ENCODE measurements at regions not wholly inside any gene's neighbourhood (a gene's known extent, or its start where the extent isn't known, plus 50 kb on each side); places are given as distances from the start of the nearest gene placed in this dataset.

DNA sequence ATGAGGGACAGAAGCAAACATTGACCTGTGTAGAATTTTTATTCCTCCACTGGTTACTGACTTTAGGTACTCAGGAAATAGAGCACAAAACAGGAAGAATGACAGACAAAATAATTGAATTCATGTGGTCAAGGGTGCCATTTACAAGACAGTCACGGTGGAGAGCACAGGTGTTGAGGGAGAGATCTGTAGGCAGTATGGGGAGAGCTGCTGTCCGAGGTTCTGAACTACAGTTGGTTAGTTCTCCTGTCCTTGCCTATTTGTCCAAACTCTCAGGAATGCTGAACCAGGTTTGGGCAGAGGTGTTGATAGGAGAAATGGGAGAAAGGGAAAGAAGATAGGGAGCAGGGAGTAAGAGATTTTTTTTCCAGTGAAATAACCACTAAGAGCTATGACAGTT, 178.5 kb upstream of the ZBTB20 start:
- Histone ChIP-seq H3K9me3 (ENCODE audit: low read depth) (no peaks in the 10 kb centered on the region), H3K27me3 (no peaks in the 10 kb centered on the region), H3K4me3 (no peak overlapping the region), H3K4me1 (ENCODE audit: low read depth) (no peaks in the 10 kb centered on the region), H3K27ac (no peak overlapping the region), H3K36me3 (no peaks in the 10 kb centered on the region)
- TF ChIP-seq CTCF (IDR thresholded peaks at IDR 0.05; ENCODE audit: low read depth, low read length): no peak
- peak; percentile 70 to 89 for DNase-seq (ENCODE audit: low read depth in 1 of 2, low spot score in 1 of 2)

DNA sequence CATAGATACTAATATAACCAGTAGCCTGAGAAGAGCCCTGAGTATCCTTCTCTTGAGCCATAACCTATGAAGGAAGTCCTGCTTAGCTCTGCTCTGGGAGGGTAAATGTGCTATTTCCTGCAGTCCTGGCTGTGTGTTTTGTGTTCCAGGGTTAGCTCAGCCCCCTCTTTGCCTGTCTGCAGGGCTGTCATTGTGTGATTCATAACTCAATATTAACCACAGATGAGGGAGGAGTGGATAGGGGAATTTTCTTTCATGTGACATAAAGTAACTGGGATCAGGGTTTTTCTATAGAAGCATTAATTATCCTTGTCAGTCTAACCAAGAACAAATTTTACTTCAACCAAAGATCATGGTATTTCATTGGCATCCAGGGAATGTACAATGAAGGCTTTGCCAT, 183.3 kb upstream of the ZBTB20 start:
- Histone ChIP-seq H3K36me3 (no peaks in the 10 kb centered on the region), H3K9me3 (ENCODE audit: low read depth) (no peaks in the 10 kb centered on the region), H3K4me1 (ENCODE audit: low read depth) (no peaks in the 10 kb centered on the region), H3K4me3 (no peak overlapping the region), H3K27ac (no peak overlapping the region), H3K27me3 (no peaks in the 10 kb centered on the region)
- DNase-seq (ENCODE audit: low read depth in 1 of 2, low spot score in 1 of 2): peak in 1 of 2 donors; percentile 75
- no peak for TF ChIP-seq CTCF (IDR thresholded peaks at IDR 0.05; ENCODE audit: low read depth, low read length)

- no peak for DNase-seq (ENCODE audit: low read depth in 1 of 2, low spot score in 1 of 2)
- no peaks in the 10 kb centered on the region for H3K27me3 ChIP-seq
- H3K4me1 ChIP-seq (ENCODE audit: low read depth): no peaks in the 10 kb centered on the region
- H3K9me3 ChIP-seq (ENCODE audit: low read depth): no peaks in the 10 kb centered on the region
- no peak overlapping the region for H3K27ac ChIP-seq
- no peak for TF ChIP-seq CTCF (IDR thresholded peaks at IDR 0.05; ENCODE audit: low read depth, low read length)
- H3K4me3 ChIP-seq: no peak overlapping the region
- H3K36me3 ChIP-seq: no peaks in the 10 kb centered on the region
Observed at GRCh38 chr3:115332998-115333397, 185.9 kb upstream of the ZBTB20 start.

DNA sequence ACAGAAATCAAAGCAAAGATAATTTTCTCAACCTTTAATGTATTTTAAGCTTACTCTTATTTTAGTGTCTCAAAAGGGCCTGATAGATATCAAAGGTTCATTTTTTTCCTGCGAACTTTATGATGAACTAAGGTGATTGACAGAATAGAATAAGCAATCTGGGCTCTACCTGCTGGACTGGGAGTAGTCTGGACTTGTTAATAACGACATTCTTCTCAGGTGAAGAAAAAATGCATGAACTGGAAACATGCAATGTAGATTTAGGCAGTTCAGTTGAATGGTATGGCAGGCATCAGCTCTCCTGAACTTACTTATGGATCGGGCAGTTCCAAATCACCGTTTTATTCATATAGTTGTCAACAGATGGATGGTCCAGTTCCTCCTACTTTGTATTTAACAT, 189.7 kb upstream of the ZBTB20 start:
- TF ChIP-seq CTCF (IDR thresholded peaks at IDR 0.05; ENCODE audit: low read depth, low read length): no peak
- no peak for DNase-seq (ENCODE audit: low read depth in 1 of 2, low spot score in 1 of 2)
- no peak overlapping the region for H3K27ac ChIP-seq
- H3K9me3 ChIP-seq (ENCODE audit: low read depth): no peaks in the 10 kb centered on the region
- H3K4me3 ChIP-seq: no peak overlapping the region
- H3K36me3 ChIP-seq: no peaks in the 10 kb centered on the region
- no peaks in the 10 kb centered on the region for H3K27me3 ChIP-seq
- H3K4me1 ChIP-seq (ENCODE audit: low read depth): no peaks in the 10 kb centered on the region

DNA sequence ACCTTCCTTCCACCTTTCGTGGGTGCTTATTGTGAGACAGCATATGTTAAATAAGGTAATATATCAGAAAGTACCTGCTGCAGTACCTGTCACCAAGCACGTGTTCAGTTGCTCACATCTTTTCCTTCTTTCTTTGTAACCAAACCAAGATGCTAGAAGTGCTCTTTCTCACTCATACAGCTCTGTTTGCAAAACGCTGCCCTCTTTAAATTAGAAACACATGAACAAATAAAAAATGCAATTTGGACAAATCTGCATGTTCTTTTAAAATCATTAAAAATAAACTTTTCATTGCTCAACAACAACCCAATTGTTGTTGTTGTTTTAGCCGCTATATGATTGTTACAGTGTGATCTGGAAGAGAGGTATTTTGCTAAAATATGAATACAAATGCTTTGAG, 193.5 kb upstream of the ZBTB20 start:
- no peak for DNase-seq (ENCODE audit: low read depth in 1 of 2, low spot score in 1 of 2)
- H3K4me3 ChIP-seq: no peak overlapping the region
- no peak for TF ChIP-seq CTCF (IDR thresholded peaks at IDR 0.05; ENCODE audit: low read depth, low read length)
- H3K27ac ChIP-seq: no peak overlapping the region
- H3K4me1 ChIP-seq (ENCODE audit: low read depth): no peaks in the 10 kb centered on the region
- H3K9me3 ChIP-seq (ENCODE audit: low read depth): no peaks in the 10 kb centered on the region
- no peaks in the 10 kb centered on the region for H3K27me3 ChIP-seq
- no peaks in the 10 kb centered on the region for H3K36me3 ChIP-seq

DNA sequence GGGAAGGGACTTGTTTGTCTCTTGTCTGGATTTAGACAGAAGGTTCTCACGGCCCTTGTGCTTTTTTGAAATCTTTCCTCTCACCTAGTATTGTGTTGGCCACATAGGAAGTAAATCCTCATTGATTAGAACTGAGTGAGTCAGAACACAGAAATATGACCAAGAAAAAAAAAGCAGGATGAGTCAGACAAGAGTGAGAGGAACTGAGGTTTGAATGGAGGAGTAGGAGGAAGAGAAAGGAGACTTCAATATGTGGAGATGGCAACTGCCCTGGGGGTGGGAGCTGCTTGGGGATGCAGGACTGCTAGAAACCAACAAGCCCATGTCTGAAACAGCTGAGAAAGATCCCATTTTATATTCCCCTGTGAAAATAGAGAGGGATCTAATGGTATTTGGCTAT, 194.1 kb upstream of the ZBTB20 start:
- no peak for TF ChIP-seq CTCF (IDR thresholded peaks at IDR 0.05; ENCODE audit: low read depth, low read length)
- no peaks in the 10 kb centered on the region for H3K36me3 ChIP-seq
- H3K4me1 ChIP-seq (ENCODE audit: low read depth): no peaks in the 10 kb centered on the region
- no peak overlapping the region for H3K4me3 ChIP-seq
- H3K27me3 ChIP-seq: no peaks in the 10 kb centered on the region
- no peaks in the 10 kb centered on the region for H3K9me3 ChIP-seq (ENCODE audit: low read depth)
- no peak overlapping the region for H3K27ac ChIP-seq
- DNase-seq (ENCODE audit: low read depth in 1 of 2, low spot score in 1 of 2): peak in 1 of 2 donors; percentile 62

All from cardiac muscle cell (in vitro differentiated cells and primary cell).